GM18858 (cell line): ENCODE measurements at regions not wholly inside any gene's neighbourhood (a gene's known extent, or its start where the extent isn't known, plus 50 kb on each side); places are given as distances from the start of the nearest gene placed in this dataset.

ENCODE experiments used
- ATAC-seq: cut with Tn5 transposase; IDR thresholded peaks from one replicate; pipeline ENCODE4 v1.9.1; 2021; ENCODE audit not compliant: unreplicated experiment

GRCh38 chr10:43715334-43715733 is 66.7 kb upstream of the ZNF32 start:
- no peak for ATAC-seq

GRCh38 chr10:43712821-43713584 is 64.3 kb upstream of the ZNF32 start:
- ATAC-seq = no peak

- ATAC-seq = no peak
These were observed 62.2 kb upstream of the ZNF32 start for GRCh38 chr10:43710772-43711471.

- ATAC-seq = no peak
These were observed 59.6 kb upstream of the ZNF32 start for GRCh38 chr10:43708262-43708661.

- ATAC-seq = no peak
These were observed 59.1 kb upstream of the ZNF32 start for GRCh38 chr10:43707770-43708169.

GRCh38 chr10:43706166-43706565 is 57.5 kb upstream of the ZNF32 start:
- ATAC-seq = no peak

- no peak for ATAC-seq
These were observed 54.6 kb upstream of the ZNF32 start for GRCh38 chr10:43703286-43703685.

GRCh38 chr10:43702936-43703281 is 54.2 kb upstream of the ZNF32 start:
- no peak for ATAC-seq

- ATAC-seq = no peak
These were observed 53.7 kb upstream of the ZNF32 start for GRCh38 chr10:43702213-43702935.

GRCh38 chr10:43701295-43701694 is 52.6 kb upstream of the ZNF32 start:
- ATAC-seq = no peak

GRCh38 chr10:43700306-43700705 is 51.6 kb upstream of the ZNF32 start:
- ATAC-seq = no peak

- ATAC-seq = no peak
These were observed 50.8 kb upstream of the ZNF32 start for GRCh38 chr10:43699516-43699915.
